Activated CD8-positive, alpha-beta memory T cell treated with anti-CD3 and anti-CD28 coated beads for 4 hours (primary cell): ENCODE measurements at regions not wholly inside any gene's neighbourhood (a gene's known extent, or its start where the extent isn't known, plus 50 kb on each side); places are given as distances from the start of the nearest gene placed in this dataset.
"Not testable (repeated sequence)": the region's sequence is repeated elsewhere in the genome, so short reads cannot be mapped to it uniquely, and the experiment has no call there.

ENCODE experiments used
- DNase-seq, 2 donors: peaks; one replicate each; pipeline ENCODE4 v3.0.0-alpha.2; 2020; ENCODE audit warnings: low read depth in 2 of 2

DNA sequence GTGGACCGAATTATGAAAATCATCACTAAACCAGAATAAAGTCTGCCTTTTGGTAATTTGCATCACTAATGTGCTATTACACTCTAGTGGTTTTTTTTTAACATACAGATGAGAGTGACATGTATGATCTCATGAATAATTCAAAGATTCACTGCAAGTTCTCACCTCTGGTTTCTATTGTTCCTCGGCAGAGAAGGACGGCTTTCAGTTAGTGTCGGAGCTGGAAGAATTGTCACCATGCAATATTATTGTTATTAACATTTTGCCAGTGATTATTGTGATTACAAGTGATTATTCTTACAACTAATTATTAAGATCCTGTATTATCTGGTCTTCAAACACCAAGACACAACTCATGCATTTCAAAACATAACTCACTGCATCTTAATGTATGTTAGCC, 366.6 kb upstream of the RPS23 start:
- no peak for DNase-seq

DNA sequence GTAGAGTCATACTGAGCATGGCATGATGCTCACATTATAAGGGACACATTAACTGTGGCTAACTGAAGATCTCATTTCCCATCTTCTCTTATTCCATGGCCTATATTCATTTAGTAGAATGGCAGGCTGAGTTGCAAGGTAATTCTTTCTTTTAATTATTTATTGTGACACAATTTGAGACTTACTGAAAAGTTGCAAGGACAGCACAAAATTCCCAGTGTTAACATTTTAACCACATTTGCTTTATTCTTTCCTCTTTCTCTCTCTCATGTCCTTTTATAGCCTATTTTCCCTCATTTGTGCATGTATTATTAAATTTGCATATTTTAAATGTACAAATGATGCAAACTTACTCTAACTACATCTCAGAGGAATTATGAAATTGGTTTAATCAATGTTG, 366.1 kb upstream of the RPS23 start:
- no peak for DNase-seq

DNA sequence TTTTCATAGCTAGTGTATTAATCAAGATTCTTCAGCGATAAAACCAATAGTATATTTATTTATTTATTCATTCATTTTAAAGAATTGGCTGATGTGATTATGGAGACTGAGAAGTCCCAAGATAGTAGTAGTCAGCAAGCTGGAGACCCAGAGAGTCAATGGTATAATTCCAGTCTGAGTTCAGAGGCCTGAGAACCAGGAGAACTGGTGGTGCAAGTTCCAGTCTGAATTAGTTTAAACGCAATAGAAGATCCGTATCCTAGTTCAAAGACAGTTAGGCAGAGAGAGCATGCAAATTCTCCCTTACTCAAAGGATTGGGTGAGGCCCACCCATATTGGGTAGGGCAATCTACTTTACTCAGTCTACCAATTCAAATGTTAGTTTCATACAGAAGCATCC, 364.2 kb upstream of the RPS23 start:
- no peak for DNase-seq

DNA sequence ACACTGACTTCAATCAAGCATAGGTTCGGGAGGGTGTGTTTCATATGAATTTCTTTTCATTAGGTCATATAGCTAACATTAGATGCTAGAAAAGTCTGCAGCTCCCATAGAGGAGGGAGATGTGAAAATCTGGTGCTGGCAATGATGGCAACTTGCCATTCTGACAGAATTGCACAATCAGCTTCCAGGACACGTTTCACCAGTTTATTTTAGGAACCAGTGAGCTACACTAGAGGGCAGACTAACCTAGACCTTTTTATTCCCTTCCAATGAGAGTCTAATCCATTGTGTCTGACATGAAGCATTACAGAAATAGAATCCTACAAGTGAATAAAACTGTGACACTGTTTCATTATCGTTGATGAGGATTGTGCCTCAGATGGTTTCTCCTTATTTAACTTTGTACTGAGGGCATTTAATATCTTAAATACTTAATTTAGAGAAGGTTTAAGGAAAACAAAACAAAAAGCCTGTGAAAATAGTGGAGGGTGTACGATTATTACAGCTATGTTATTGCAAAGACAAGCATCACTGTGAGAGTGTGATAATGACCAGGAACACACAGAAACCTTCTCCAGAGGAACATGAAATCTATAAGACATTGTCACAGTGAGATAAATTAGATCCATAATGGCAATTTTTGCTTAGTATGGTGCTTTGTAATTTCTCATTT, 363.3 kb upstream of the RPS23 start:
- no peak for DNase-seq

DNA sequence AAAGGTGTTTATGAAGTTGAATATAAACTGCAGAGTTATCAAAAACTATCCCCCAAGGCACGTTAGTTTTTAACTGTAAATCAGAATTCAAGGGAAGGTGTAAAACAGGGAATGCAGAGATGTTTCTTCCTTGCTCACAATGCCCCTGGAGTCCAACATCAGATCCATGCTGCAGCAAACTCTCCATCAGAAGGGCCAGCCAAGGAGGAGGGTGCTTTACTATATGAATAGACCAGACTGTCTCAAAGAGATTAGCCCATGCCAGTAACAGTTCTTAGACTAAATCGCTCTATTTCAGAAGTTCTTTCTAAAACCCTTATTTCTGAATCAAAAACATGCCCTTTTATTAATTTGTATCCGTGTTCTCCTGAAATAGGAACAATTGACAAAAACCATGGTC, 362.8 kb upstream of the RPS23 start:
- DNase-seq, result no peak

DNA sequence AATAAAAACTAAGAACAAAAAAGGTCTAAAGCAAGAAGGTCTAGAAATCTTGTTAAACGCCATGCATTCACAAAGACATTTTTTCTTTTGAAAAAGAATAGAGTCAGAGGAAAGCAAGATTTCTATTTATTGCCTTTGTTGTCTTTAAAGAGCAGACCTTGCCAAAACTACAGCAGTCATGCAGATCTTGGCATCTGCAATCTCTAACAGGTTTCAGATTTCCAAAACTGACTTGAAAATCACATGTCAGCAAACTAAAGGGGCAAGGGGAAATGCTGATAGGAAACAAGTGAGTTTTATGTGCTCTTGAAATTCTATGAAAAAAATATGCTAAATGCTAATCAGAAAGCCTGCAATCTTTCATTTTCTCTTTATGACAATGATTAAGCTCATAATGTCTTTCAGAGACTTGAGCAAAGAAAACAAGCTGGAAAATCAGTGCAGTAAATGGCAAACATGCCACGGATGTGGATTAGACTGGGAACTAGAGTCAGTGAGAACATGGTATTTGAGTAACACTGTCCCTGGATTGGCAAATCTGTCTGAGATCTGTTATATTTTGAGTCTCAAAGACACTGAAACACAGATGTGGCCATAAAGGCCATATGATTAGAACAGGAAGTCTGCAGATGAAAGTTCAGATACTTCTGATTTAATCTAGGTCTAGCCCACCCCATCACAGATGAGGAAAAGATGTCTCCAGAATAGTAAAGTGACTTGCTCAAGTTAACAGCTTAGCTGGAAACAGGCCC, 361.4 kb upstream of the RPS23 start:
- no peak for DNase-seq

DNA sequence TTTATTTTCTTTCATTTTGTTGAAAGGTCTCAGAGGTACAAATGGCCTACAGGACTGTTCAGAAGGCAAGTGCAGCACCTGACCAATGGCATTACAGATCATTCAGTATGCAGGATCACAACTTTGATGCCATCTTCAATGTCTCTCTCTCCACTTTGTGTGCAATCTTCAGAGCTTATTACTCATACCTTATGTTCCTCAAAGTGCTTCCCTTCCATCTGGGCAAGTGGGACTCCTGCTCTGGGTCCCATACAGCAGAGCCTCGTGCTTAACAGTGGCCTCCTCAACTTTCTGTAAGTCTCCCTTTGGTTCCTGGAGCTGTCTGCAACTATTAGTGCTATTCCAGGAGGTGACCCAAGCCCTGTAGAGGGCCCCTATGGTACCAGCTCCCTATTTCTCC, 358.4 kb upstream of the RPS23 start:
- DNase-seq, result no peak

DNA sequence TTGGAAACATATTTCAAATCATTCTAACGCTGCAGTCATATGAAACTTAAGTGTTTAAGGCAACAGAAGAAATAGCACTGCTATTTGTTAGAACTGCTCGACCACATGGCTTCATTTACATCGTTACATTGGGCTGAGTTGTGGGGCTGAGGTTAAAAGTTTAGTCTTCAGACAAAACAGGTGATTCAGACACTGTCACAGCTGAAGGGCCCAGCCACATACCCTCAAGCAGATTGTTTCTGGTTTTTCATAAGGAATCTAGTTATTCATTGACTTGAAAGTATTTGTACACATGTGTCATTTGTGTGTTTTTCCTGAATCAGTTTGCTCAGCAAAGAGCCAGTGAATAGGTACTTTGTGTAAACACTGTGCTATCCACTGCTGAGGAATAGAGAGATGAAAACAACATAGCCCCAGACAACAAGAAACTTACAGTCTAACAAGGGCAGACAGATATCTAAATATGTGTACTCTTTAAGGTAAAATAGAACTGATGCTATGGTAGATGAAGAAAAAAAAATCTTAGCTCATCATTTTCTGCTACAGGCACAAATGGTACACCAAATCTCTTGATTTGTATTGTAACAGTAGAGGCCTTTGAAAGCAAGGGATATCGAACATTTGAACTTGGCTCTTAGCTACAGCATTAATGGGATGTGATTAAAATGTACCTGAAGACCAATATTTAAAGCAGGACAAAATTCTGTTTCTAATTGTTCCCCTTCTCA, 357.6 kb upstream of the RPS23 start:
- no peak for DNase-seq

DNA sequence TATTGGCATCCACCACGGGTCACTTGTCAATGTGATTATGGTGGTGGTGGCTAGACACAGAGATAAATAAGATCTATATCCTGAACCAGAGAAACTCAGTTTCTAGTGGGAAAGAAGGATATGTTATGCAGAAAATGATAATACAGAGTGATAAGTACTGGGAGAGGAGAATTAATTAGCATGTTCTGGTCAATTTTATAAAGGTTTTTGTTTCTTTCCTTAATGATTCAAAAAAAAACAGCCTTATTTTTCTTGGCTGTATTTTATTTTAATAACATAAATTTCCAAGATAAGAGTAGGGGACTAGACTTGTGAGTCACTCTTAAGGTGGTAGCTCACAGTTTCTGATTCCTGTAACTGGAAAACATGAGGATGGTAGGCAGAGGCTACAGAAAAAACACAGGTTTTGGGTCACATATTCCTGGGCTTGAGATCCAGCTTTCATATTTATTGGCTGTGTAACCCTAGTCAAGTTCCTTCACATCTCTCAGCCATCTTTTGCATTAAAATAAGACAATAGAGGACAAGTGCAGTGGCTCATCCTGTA, 350.3 kb upstream of the RPS23 start:
- no peak for DNase-seq

DNA sequence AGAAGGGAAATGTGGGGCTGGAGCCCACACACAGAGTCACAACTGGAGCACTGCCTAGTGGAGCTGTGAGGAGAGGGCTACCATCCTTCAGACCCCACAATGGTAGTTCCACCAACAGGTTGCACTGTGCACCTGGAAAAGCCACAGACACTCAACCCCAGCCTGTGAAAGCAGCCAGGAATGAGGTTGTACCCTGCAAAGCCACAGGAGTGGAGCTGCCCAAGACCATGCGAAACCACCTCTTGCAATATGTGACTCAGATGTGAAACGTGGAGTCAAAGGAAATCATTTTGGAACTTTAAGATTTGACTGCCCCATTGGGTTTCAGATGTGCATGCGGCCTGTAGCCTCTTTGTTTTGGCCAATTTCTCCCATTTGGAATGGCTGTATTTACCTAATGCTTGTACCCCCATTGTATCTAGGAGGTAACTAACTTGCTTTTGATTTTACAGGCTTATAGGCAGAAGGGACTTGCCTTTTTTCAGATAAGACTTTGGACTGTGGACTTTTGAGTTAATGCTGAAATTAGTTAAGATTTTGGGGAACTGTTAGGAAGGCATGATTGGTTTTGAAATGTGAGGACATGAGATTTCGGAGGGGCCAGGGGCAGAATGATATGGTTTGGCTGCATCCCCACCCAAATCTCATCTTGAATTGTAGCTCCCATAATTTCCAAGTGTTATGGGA, 348.9 kb upstream of the RPS23 start:
- DNase-seq, result not testable (repeated sequence)

DNA sequence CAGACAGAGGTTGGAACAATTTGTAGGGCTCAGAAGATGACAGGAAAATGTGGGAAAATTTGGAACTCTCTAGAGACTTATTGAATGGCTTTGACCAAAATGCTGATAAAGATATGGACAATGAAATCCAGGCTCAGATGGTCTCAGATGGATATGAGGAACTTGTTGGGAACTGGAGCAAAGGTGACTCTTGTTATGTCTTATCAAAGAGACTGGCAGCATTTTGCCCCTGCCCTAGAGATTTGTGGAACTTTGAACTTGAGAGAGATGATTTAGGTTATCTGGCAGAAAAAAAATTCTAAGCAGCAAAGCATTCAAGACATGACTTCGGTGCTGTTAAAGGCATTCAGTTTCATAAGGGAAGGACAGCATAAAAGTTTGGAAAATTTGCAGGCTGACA, 347.9 kb upstream of the RPS23 start:
- not testable (repeated sequence) for DNase-seq

DNA sequence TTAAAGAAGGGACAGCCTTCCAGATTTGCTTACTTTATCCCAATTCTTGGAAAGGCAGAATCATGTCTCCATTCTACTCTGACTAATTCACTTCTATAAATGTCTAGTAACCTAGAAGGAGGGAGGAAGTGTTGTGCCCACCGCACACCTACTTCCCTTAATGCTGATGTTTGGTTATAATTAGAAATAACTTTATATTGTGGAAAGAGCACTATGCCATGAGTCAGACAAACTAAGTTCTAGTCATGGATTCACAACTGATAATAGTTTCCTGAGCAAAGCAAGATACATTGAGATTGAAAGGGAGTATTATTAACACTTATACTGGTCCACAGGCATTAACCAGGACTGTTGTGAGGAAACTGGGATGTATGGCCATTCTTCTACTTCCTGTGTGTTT, 345.9 kb upstream of the RPS23 start:
- no peak for DNase-seq

DNA sequence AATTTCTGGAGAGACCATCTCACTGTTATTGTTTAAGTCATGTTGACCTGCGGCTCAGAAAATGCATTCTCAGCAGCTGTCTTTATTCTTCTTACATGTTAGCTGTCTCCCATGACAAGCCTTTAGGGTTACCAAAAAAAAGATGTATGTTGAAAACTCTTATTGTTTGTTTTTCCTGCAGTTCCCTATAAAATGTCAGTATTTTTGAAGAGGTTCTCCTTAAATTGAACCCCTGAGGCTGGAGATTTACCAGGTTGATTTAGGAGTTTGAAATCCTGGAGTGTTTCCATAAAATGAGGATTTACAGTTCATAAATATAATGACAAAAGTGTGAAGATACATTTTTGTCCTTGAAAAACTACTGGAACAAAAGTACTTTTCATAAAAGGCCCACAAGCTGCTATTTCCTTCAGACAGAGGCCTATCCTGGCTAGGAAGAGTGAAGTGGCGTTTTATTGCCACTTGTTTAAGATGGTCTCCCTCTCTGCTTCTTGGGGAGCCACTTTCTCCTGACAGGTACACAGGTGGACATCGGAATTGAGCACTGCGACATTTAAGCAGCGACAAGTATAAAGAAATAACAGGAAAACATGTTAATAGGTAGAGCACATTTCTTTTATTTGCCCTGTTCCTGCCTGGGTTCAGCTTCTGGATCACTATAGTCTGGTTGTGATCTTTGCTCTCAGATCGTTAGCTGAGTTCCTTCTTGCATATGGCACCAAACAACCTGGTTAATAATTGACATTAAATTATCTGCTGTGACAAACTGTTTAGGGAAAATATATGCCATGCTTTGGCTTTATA, 344.8 kb upstream of the RPS23 start:
- no peak for DNase-seq

DNA sequence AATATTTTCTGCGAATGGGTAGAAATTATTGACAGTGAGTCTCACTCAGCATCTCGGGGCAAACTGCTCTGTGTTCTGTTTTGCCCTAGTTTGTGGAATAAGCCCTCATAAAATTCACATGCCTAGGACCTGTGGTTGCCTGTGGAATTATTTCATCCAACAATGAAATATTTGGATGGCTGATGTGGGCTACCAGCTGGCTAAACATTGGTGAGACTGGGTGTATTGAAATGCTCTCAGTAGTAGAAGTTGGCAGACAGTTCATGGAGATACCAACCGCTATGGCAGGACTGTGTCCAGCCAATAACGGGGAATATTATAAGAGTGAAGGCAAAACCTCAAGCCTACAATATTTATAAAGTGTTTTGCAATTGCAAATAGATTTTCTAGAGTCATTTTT, 344.1 kb upstream of the RPS23 start:
- DNase-seq, result no peak

DNA sequence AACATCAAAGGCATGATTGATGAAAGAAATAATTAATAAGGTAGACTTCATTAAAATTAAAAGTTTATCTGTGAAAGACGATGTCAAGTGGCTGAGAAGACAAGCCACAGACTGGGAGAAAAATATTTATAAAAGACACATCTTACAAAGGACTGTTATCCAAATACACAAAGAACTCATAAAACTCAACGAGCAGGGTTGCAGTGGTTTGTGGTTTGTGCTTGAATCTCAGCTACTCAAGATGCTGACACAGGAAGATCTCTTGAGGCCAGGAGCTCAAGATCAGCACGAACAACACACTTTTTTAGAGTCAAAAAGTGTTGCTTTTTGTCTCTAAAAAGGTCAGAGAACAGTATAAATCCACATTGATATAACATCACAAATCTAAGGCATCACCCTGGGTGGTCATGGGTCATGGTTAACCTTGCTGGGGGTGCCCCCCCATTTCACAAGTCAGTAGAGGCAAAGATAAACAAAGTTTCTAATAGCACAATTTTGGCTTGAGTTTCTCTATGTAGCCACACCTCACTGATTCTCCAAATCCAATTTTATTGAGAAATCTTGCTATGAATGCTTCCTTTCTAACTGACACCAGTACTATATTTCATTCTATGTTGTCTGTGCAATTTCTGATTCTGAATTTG, 342.9 kb upstream of the RPS23 start:
- DNase-seq, result no peak

DNA sequence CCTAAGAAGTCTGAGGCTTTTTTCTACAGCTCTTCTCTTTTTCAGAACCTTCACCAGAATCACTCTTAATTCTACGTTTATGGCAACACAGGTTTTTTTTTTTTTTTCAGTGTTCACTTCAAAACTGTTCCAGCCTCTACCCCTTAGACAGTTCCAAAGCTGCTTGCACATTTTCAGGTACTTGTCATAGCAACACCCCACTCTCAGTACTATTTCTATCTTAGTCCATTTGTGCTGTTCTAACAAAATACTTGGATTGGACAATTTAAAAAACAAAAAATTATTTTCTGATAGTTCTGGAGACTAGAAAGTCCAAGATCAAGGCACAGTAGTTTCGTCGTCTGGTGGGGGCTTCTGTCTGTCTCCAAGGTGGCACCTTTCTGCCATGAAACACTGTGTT, 340.9 kb upstream of the RPS23 start:
- DNase-seq, result no peak

DNA sequence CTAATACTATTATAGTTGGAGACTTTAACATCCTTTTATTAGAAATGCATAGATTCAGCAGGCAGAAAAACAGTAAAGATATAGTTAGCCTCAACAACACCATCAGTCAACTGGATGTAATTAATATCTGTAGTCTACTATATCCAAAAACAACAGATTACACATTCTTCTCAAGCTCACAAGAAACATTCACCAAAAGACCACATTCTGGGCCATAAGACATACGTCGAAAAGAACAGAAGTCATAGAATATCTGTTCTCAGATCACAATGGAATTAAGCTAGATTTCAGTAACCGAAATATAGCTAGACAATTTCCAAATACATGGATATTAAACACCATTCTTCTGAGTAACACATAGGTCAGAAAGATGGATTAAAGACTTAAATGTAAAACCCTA, 336.6 kb upstream of the RPS23 start:
- DNase-seq, result no peak

DNA sequence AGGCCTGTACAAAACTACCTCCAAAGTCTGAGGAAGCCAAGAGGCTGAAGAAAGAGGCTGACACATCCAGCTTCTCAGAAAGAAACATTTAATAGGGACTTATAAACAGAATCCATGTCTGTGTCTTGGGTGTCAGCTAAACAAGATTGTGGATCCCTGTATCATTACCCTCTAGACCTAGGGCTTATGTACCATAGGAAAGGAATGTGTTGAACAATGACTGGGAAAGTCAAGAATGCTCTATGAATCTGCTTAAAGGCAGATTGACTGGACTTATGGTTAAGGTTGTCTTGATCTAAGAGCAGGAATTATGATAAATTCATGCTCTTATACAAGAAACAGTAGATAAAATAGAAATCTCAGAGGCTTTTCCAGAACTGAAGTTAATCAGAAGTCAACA, 335.7 kb upstream of the RPS23 start:
- no peak for DNase-seq

DNA sequence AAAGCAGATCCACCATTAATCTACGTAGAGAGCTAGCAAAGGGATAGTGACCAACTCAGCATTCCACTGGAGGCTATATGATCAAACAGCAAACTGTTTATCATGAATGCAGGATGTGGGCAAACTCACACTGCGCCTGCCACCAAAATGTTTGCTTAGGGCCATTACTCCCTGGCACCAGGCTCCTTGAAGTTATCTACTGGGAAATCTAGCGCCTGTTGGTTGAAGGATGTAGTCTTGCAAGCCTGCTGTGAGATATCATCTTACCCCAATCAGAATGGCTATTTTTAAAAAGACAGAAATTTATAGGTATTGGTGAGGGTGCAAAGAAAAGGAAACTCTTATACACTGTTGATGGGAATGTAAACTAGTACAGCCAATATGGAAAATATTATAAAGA, 332.5 kb upstream of the RPS23 start:
- no peak for DNase-seq

DNA sequence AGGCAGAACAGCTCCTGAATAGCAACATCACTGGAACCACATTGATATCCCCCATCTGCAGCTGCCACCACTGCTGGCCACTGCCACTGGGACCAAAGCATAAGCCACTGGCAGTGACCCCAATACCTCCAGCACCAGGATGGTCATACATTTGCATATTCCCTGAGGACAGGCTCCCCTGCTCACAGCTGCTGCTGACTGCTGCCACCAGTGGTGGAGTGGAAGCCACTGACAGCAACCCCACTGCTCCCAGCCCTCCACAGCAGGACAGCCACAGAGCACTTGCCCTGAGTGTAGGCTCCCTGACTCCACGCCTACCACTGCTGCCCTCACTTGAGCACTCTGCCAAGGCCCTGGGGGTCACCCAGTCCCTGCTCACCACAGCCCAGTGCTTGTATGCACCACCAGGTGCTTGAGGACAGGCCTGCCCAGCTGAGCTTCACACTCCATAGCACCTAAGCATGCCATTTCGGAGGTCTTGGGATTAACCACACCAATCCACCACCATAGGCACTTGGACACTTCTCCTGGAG, 327.4 kb upstream of the RPS23 start:
- DNase-seq, result no peak
